RWPE2 (cell line): ENCODE measurements at regions not wholly inside any gene's neighbourhood (a gene's known extent, or its start where the extent isn't known, plus 50 kb on each side); places are given as distances from the start of the nearest gene placed in this dataset.

Experiments
- ATAC-seq: fragments of 200-7000 bp; cut with Tn5 transposase; 3 replicates; pipeline ENCODE4 v1.9.1; 2021; ENCODE audit warnings: low read depth
- DNase-seq: peaks from one replicate; pipeline ENCODE4 v3.0.0-alpha.2; 2020; ENCODE audit warnings: low spot score
- H3K27ac ChIP-seq: fragments of 450-650 bp; 2 replicates; pipeline ENCODE4 v1.5.1; 2017; ENCODE audit warnings: mild to moderate bottlenecking; ENCODE audit not compliant: poor library complexity, severe bottlenecking
- H3K27me3 ChIP-seq: fragments of 250-450 bp; sonication (Bioruptor Pico); 2 replicates; pipeline ENCODE4 v1.5.1; 2021; ENCODE audit warnings: mild to moderate bottlenecking, moderate library complexity; ENCODE audit not compliant: insufficient read depth, poor library complexity, severe bottlenecking
- H3K36me3 ChIP-seq: fragments of 250-450 bp; sonication (Bioruptor Pico); 2 replicates; pipeline ENCODE4 v1.5.1; 2020; ENCODE audit warnings: low read depth, mild to moderate bottlenecking, moderate library complexity
- H3K4me1 ChIP-seq: fragments of 250-450 bp; sonication (Bioruptor Pico); 2 replicates; pipeline ENCODE4 v1.5.1; 2021; ENCODE audit warnings: mild to moderate bottlenecking, moderate library complexity; ENCODE audit not compliant: insufficient read depth, poor library complexity, severe bottlenecking
- H3K4me3 ChIP-seq: fragments of 250-450 bp; sonication (Bioruptor Pico); 2 replicates; pipeline ENCODE4 v1.5.1; 2021; ENCODE audit warnings: mild to moderate bottlenecking, moderate library complexity; ENCODE audit not compliant: severe bottlenecking
- H3K9me3 ChIP-seq: fragments of 250-450 bp; sonication (Bioruptor Pico); 2 replicates; pipeline ENCODE4 v1.5.1; 2021; ENCODE audit warnings: mild to moderate bottlenecking, moderate library complexity; ENCODE audit not compliant: severe bottlenecking
- CTCF ChIP-seq: fragments of 450-650 bp; IDR thresholded peaks from one replicate; pipeline ENCODE4 v1.5.1; 2017; ENCODE audit warnings: mild to moderate bottlenecking, moderate library complexity; ENCODE audit not compliant: poor library complexity, severe bottlenecking

- ATAC-seq (no peak), DNase-seq (no peak)
- Histone ChIP-seq H3K27me3 (no peaks in the 10 kb centered on the region), H3K4me3 (no peak overlapping the region), H3K36me3 (no peaks in the 10 kb centered on the region), H3K4me1 (no peaks in the 10 kb centered on the region), H3K27ac (no peak overlapping the region), H3K9me3 (no peaks in the 10 kb centered on the region)
- TF ChIP-seq CTCF: no peak
Observed at GRCh38 chr17:69630056-69630635, 215.6 kb downstream of the MAP2K6 start.

DNA sequence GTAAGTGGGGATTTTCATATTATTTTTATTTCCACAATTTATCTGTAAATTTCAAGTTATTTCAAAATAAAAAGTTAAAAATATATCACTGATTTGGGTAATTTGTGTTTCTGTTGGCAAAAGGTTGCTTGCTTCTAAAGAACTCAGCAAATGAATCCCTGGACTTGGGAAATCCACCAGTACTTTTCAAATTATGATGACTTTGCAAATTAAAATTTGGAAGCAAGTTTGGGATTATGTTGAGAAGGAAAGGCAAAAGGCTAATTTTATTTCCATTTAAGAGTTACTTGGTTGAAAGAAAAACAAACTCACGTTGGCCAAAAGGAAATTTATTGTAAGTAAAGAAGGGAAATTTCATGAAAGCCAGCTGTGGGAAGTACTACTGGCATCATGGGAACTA, 220.3 kb downstream of the MAP2K6 start:
- Histone ChIP-seq H3K9me3 (no peaks in the 10 kb centered on the region), H3K36me3 (no peaks in the 10 kb centered on the region), H3K4me3 (no peak overlapping the region), H3K27ac (no peak overlapping the region), H3K27me3 (no peaks in the 10 kb centered on the region), H3K4me1 (no peaks in the 10 kb centered on the region)
- ATAC-seq: no peak
- TF ChIP-seq CTCF: no peak
- DNase-seq: no peak

GRCh38 chr17:69637446-69638156, 223.1 kb downstream of the MAP2K6 start:
- Histone ChIP-seq H3K4me1 (no peaks in the 10 kb centered on the region), H3K4me3 (no peak overlapping the region), H3K36me3 (no peaks in the 10 kb centered on the region), H3K27me3 (no peaks in the 10 kb centered on the region), H3K27ac (no peak overlapping the region), H3K9me3 (no peaks in the 10 kb centered on the region)
- DNase-seq: no peak
- ATAC-seq: no peak
- no peak for TF ChIP-seq CTCF

- Histone ChIP-seq H3K27ac (no peak overlapping the region), H3K4me3 (no peak overlapping the region), H3K9me3 (no peaks in the 10 kb centered on the region), H3K36me3 (no peaks in the 10 kb centered on the region), H3K4me1 (no peaks in the 10 kb centered on the region), H3K27me3 (no peaks in the 10 kb centered on the region)
- DNase-seq (no peak), ATAC-seq (no peak)
- TF ChIP-seq CTCF: no peak
Observed at GRCh38 chr17:69639096-69639495, 224.6 kb downstream of the MAP2K6 start.

DNA sequence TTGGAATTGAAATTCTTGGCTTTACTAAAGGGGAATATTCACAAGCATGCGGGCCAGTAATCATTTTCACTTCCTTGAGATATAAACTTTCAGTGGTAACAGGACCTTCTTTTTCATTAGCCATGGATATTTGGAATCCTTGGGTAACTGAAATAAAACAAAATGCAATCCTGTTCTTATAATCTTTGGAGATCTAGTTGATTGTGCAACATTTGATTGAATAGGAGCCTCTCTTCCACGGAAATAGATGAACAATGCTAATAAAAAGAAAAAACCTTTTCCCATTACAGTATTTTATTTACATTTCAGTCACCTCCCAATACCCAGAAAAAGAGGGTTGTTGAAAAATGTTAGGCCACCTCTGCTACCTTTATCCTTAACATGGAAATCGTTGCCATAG, 225.6 kb downstream of the MAP2K6 start:
- no peak for TF ChIP-seq CTCF
- no peaks in the 10 kb centered on the region for H3K4me1 ChIP-seq
- no peak overlapping the region for H3K27ac ChIP-seq
- H3K27me3 ChIP-seq: no peaks in the 10 kb centered on the region
- no peaks in the 10 kb centered on the region for H3K36me3 ChIP-seq
- no peak for ATAC-seq
- DNase-seq: no peak
- H3K4me3 ChIP-seq: no peak overlapping the region
- H3K9me3 ChIP-seq: no peaks in the 10 kb centered on the region
